Fibroblast of lung (primary cell): ENCODE measurements at regions not wholly inside any gene's neighbourhood (a gene's known extent, or its start where the extent isn't known, plus 50 kb on each side); places are given as distances from the start of the nearest gene placed in this dataset.

ENCODE experiments used
- DNase-seq, 2 donors: peaks; one replicate each; pipeline versions ENCODE4 v3.0.0 to v3.0.0-alpha.2; 2010; ENCODE audit warnings: low read depth in 2 of 2
- H2AFZ ChIP-seq: 2 replicates; pipeline ENCODE4 v1.5.1; 2012; ENCODE audit warnings: low read length, control low read depth, inconsistent platforms
- H3K27ac ChIP-seq: 2 replicates; pipeline ENCODE4 v1.5.1; 2011; ENCODE audit warnings: low read length, control low read depth; ENCODE audit not compliant: insufficient read depth
- H3K27me3 ChIP-seq: 2 replicates; pipeline ENCODE4 v1.5.1; 2011; ENCODE audit warnings: mild to moderate bottlenecking, low read length; ENCODE audit not compliant: control insufficient read depth, insufficient read depth
- H3K36me3 ChIP-seq: 2 replicates; pipeline ENCODE4 v1.5.1; 2011; ENCODE audit warnings: low read length; ENCODE audit not compliant: control insufficient read depth, insufficient read depth
- H3K4me1 ChIP-seq: 2 replicates; pipeline ENCODE4 v1.5.1; 2011; ENCODE audit warnings: low read length; ENCODE audit not compliant: control insufficient read depth, insufficient read depth; ENCODE audit errors: extremely low read depth
- H3K4me2 ChIP-seq: 2 replicates; pipeline ENCODE4 v1.5.1; 2011; ENCODE audit warnings: low read length, control low read depth; ENCODE audit not compliant: insufficient read depth; ENCODE audit errors: extremely low read depth
- H3K4me3 ChIP-seq, 4 experiments: fragments of 200-600 bp in 1 of 4; sonication (generic) in 1 of 4; replicated peaks in 1 of 4; 2 replicates each; pipeline ENCODE4 v1.5.1; 2011 to 2016; ENCODE audit warnings: low read length in 4 of 4, low read depth in 3 of 4, mild to moderate bottlenecking in 3 of 4, control low read depth in 2 of 4, inconsistent platforms in 1 of 4, mixed read lengths in 1 of 4; ENCODE audit not compliant: insufficient read depth in 1 of 4; ENCODE audit errors: control extremely low read depth in 1 of 4
- H3K79me2 ChIP-seq: 2 replicates; pipeline ENCODE4 v1.5.1; 2012; ENCODE audit warnings: mild to moderate bottlenecking, low read length, inconsistent platforms; ENCODE audit not compliant: control insufficient read depth, insufficient read depth
- H3K9ac ChIP-seq: 2 replicates; pipeline ENCODE4 v1.5.1; 2011; ENCODE audit warnings: mild to moderate bottlenecking, low read length, control low read depth; ENCODE audit not compliant: insufficient read depth
- H3K9me3 ChIP-seq: 2 replicates; pipeline ENCODE4 v1.5.1; 2012; ENCODE audit warnings: low read depth, low read length; ENCODE audit not compliant: control insufficient read depth, insufficient read depth
- H4K20me1 ChIP-seq: 2 replicates; pipeline ENCODE4 v1.5.1; 2011; ENCODE audit warnings: low read length; ENCODE audit not compliant: control insufficient read depth, insufficient read depth; ENCODE audit errors: extremely low read depth
- CTCF ChIP-seq, 2 donors: IDR thresholded peaks in 1 of 2; conservative IDR thresholded peaks in 1 of 2; 1 replicate in 1 of 2; 2 replicates in 1 of 2; pipeline ENCODE4 v1.5.1; 2011 to 2012; ENCODE audit warnings: low read length in 2 of 2, control low read depth in 1 of 2, inconsistent platforms in 1 of 2, low read depth in 1 of 2, mild to moderate bottlenecking in 1 of 2
- EZH2 ChIP-seq: IDR thresholded peaks from 2 replicates; pipeline ENCODE4 v1.5.1; 2012; ENCODE audit warnings: low read length, control low read depth, mild to moderate bottlenecking; ENCODE audit errors: missing control alignments

- no peak overlapping the region for H3K27ac ChIP-seq
- H4K20me1 ChIP-seq, result no peaks in the 10 kb centered on the region
- no peak overlapping the region for H3K9ac ChIP-seq
- no peaks in the 10 kb centered on the region for H3K4me1 ChIP-seq
- no peaks in the 10 kb centered on the region for H3K9me3 ChIP-seq
- H3K4me2 ChIP-seq, result no peak overlapping the region
- TF ChIP-seq EZH2 (no peak), CTCF (conservative IDR thresholded peaks at IDR 0.05 in 1 of 2, IDR thresholded peaks at IDR 0.05 in 1 of 2; ENCODE audit: low read depth in 1 of 2, low read length in 2 of 2) (no peak)
- no peaks in the 10 kb centered on the region for H3K79me2 ChIP-seq
- H3K4me3 ChIP-seq, result no peak overlapping the region
- no peak overlapping the region for H2AFZ ChIP-seq
- no peaks in the 10 kb centered on the region for H3K27me3 ChIP-seq
- H3K36me3 ChIP-seq, result no peaks in the 10 kb centered on the region
- DNase-seq, result no peak
Measured at GRCh38 chr20:22268675-22269074, 315.7 kb downstream of the FOXA2 start.

- Histone ChIP-seq H3K36me3 (no peaks in the 10 kb centered on the region), H3K4me2 (no peak overlapping the region), H3K27ac (no peak overlapping the region), H2AFZ (no peak overlapping the region), H3K79me2 (no peaks in the 10 kb centered on the region), H3K4me3 (no peak overlapping the region), H3K9ac (no peak overlapping the region), H4K20me1 (no peaks in the 10 kb centered on the region), H3K9me3 (no peaks in the 10 kb centered on the region), H3K27me3 (no peaks in the 10 kb centered on the region), H3K4me1 (no peaks in the 10 kb centered on the region)
- TF ChIP-seq EZH2 (no peak), CTCF (conservative IDR thresholded peaks at IDR 0.05 in 1 of 2, IDR thresholded peaks at IDR 0.05 in 1 of 2; ENCODE audit: low read depth in 1 of 2, low read length in 2 of 2) (no peak)
- DNase-seq, result no peak
Measured at GRCh38 chr20:22264917-22265316, 319.5 kb downstream of the FOXA2 start.

DNA sequence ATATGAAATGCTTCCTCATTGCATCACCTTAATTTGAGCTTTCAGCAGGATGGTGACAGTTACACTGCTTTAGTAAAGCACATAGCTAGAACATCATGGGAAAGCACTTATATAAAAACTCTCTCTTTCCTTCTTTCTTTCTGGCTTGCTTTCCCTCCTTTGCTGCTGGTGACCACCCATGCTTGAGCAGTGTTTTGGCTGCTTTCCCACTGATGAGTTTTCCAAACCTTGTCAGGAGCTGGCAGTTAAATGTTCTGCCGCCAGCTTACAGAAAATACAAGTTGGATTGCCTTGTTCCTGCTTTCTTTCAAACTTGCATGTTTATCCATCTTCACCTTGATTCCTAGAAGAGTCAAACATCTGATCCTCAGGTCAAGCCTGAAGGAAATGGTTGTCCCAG is 323.9 kb downstream of the FOXA2 start:
- no peak overlapping the region for H3K4me2 ChIP-seq
- H4K20me1 ChIP-seq, result no peaks in the 10 kb centered on the region
- H3K4me1 ChIP-seq, result no peaks in the 10 kb centered on the region
- no peak overlapping the region for H2AFZ ChIP-seq
- H3K27me3 ChIP-seq, result no peaks in the 10 kb centered on the region
- H3K9me3 ChIP-seq, result no peaks in the 10 kb centered on the region
- no peaks in the 10 kb centered on the region for H3K36me3 ChIP-seq
- H3K4me3 ChIP-seq, result no peak overlapping the region
- TF ChIP-seq CTCF (conservative IDR thresholded peaks at IDR 0.05 in 1 of 2, IDR thresholded peaks at IDR 0.05 in 1 of 2; ENCODE audit: low read depth in 1 of 2, low read length in 2 of 2) (no peak), EZH2 (no peak)
- no peak for DNase-seq
- no peak overlapping the region for H3K9ac ChIP-seq
- H3K79me2 ChIP-seq, result no peaks in the 10 kb centered on the region
- no peak overlapping the region for H3K27ac ChIP-seq
